ENCODE measurements at regions not wholly inside any gene's neighbourhood (a gene's known extent, or its start where the extent isn't known, plus 50 kb on each side); places are given as distances from the start of the nearest gene placed in this dataset.

DNA sequence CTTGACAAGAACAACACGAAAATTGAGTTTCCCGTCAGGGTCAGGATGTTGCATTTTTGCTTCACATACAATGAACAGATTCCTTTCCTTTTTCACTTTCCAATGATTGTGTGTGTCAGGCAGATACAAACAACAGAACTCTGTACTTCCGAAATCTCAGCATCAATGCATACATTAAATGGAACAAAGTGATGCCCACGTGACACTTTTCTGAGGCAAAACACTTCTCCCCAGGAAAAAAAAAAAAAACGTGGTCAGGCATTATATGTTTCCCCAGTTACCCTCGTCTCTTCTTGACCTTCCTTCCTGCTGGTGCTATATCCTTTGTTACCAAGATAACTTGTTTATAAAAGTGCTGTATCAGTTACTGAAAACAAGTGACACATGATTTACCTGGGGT is 181.8 kb downstream of the ZNF281 start:
- no peaks in the 10 kb centered on the region for H3K36me3 ChIP-seq
- intact Hi-C loops (cut with DNase I): no loop called here
- no peak for DNase-seq

More for the DNA sequence above, 181.8 kb downstream of the ZNF281 start:
- TF ChIP-seq, protein P1, sequence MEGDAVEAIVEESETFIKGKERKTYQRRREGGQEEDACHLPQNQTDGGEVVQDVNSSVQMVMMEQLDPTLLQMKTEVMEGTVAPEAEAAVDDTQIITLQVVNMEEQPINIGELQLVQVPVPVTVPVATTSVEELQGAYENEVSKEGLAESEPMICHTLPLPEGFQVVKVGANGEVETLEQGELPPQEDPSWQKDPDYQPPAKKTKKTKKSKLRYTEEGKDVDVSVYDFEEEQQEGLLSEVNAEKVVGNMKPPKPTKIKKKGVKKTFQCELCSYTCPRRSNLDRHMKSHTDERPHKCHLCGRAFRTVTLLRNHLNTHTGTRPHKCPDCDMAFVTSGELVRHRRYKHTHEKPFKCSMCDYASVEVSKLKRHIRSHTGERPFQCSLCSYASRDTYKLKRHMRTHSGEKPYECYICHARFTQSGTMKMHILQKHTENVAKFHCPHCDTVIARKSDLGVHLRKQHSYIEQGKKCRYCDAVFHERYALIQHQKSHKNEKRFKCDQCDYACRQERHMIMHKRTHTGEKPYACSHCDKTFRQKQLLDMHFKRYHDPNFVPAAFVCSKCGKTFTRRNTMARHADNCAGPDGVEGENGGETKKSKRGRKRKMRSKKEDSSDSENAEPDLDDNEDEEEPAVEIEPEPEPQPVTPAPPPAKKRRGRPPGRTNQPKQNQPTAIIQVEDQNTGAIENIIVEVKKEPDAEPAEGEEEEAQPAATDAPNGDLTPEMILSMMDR (IDR thresholded peaks at IDR 0.05): no peak
- no peak overlapping the region for H3K4me3 ChIP-seq
- no peak overlapping the region for H3K27ac ChIP-seq
- no peak for ATAC-seq
- H3K4me1 ChIP-seq: peaks cover 17% of the 10 kb centered on the region
- H3K9me3 ChIP-seq: no peaks in the 10 kb centered on the region
- no peaks in the 10 kb centered on the region for H3K27me3 ChIP-seq (ENCODE audit: low read depth)

All from lower lobe of right lung (tissue), 2 donors.